DND-41 (cell line): ENCODE measurements at regions not wholly inside any gene's neighbourhood (a gene's known extent, or its start where the extent isn't known, plus 50 kb on each side); places are given as distances from the start of the nearest gene placed in this dataset.
A peak's percentile ranks its signal among the peaks of the same experiment; 100 is the strongest.
"Not testable (repeated sequence)": the region's sequence is repeated elsewhere in the genome, so short reads cannot be mapped to it uniquely, and the experiment has no call there.

Experiments used
- ATAC-seq: fragments of 200-7000 bp; cut with Tn5 transposase; 3 replicates; pipeline ENCODE4 v1.9.1; 2021; ENCODE audit warnings: low read depth; ENCODE audit not compliant: insufficient read depth
- DNase-seq: peaks from one replicate; pipeline ENCODE4 v3.0.0-alpha.2; 2020
- H2AFZ ChIP-seq: 2 replicates; pipeline ENCODE4 v1.6.0; 2012; ENCODE audit warnings: low read depth, low read length
- H3K27ac ChIP-seq: 2 replicates; pipeline ENCODE4 v1.5.1; 2012; ENCODE audit warnings: low read length, inconsistent platforms
- H3K27me3 ChIP-seq: fragments of 200-600 bp; sonication (generic); 2 replicates; pipeline ENCODE4 v1.6.0; 2012; ENCODE audit warnings: low read length, mild to moderate bottlenecking, inconsistent platforms; ENCODE audit not compliant: insufficient read depth, poor library complexity
- H3K36me3 ChIP-seq: 2 replicates; pipeline ENCODE4 v1.5.1; 2012; ENCODE audit warnings: low read length, inconsistent platforms; ENCODE audit not compliant: insufficient read depth
- H3K4me1 ChIP-seq: 2 replicates; pipeline ENCODE4 v1.5.1; 2012; ENCODE audit warnings: mild to moderate bottlenecking, low read length; ENCODE audit not compliant: insufficient read depth
- H3K4me2 ChIP-seq: 2 replicates; pipeline ENCODE4 v1.6.0; 2012; ENCODE audit warnings: mild to moderate bottlenecking, moderate library complexity, low read length, inconsistent platforms; ENCODE audit not compliant: insufficient read depth
- H3K4me3 ChIP-seq, 2 experiments: fragments of 200-600 bp in 1 of 2; shearing (Covaris generic) in 1 of 2; 2 replicates each; pipeline ENCODE4 v1.5.1; 2012 to 2016; ENCODE audit warnings: inconsistent platforms in 2 of 2, low read length in 2 of 2, mild to moderate bottlenecking in 2 of 2, low read depth in 1 of 2, moderate library complexity in 1 of 2
- H3K79me2 ChIP-seq: 2 replicates; pipeline ENCODE4 v1.6.0; 2012; ENCODE audit warnings: low read length, inconsistent platforms; ENCODE audit not compliant: insufficient read depth
- H3K9ac ChIP-seq: 2 replicates; pipeline ENCODE4 v1.6.0; 2012; ENCODE audit warnings: low read depth, mild to moderate bottlenecking, inconsistent platforms, low read length, moderate library complexity
- H3K9me3 ChIP-seq: 2 replicates; pipeline ENCODE4 v1.5.1; 2012; ENCODE audit warnings: low read length, moderate library complexity, mild to moderate bottlenecking, inconsistent platforms; ENCODE audit not compliant: insufficient read depth, severe bottlenecking
- H4K20me1 ChIP-seq: 2 replicates; pipeline ENCODE4 v1.6.0; 2012; ENCODE audit warnings: low read length; ENCODE audit not compliant: insufficient read depth
- CTCF ChIP-seq: IDR thresholded peaks from 2 replicates; pipeline ENCODE4 v1.5.1; 2012; ENCODE audit warnings: borderline replicate concordance, low read length, moderate library complexity, mild to moderate bottlenecking; ENCODE audit not compliant: poor library complexity, severe bottlenecking; ENCODE audit errors: extremely low read depth
- EZH2 ChIP-seq: IDR thresholded peaks from 3 replicates; pipeline ENCODE4 v1.6.1; 2012; ENCODE audit warnings: borderline replicate concordance, low read depth, mild to moderate bottlenecking, moderate library complexity, low read length, inconsistent platforms; ENCODE audit not compliant: severe bottlenecking

- TF ChIP-seq EZH2 (no peak), CTCF (peak; percentile 39)
- Histone ChIP-seq H3K9ac (no peak overlapping the region), H3K9me3 (no peaks in the 10 kb centered on the region), H2AFZ (no peak overlapping the region), H3K27ac (no peak overlapping the region), H3K4me2 (no peak overlapping the region), H3K4me1 (no peaks in the 10 kb centered on the region), H4K20me1 (no peaks in the 10 kb centered on the region), H3K36me3 (no peaks in the 10 kb centered on the region), H3K4me3 (no peak overlapping the region), H3K27me3 (no peaks in the 10 kb centered on the region), H3K79me2 (no peaks in the 10 kb centered on the region)
- peak; percentile 61; the same call in 1 of the 3 replicates for ATAC-seq
- no peak for DNase-seq
Observed at GRCh38 chr5:96175090-96175489, 213.4 kb upstream of the ELL2 start.

GRCh38 chr5:96173366-96173765, 211.7 kb upstream of the ELL2 start:
- Histone ChIP-seq H3K9me3 (no peaks in the 10 kb centered on the region), H3K9ac (no peak overlapping the region), H3K4me1 (no peaks in the 10 kb centered on the region), H3K79me2 (no peaks in the 10 kb centered on the region), H4K20me1 (no peaks in the 10 kb centered on the region), H3K4me3 (no peak overlapping the region), H3K27me3 (no peaks in the 10 kb centered on the region), H3K36me3 (no peaks in the 10 kb centered on the region), H3K4me2 (no peak overlapping the region), H2AFZ (no peak overlapping the region), H3K27ac (no peak overlapping the region)
- TF ChIP-seq CTCF: no peak
- TF ChIP-seq EZH2: no peak
- DNase-seq (no peak), ATAC-seq (no peak)

- no peak for DNase-seq
Observed at GRCh38 chr5:96172436-96172835, 210.8 kb upstream of the ELL2 start.

GRCh38 chr5:96171973-96172372, 210.3 kb upstream of the ELL2 start:
- H3K27me3 ChIP-seq, H3K79me2 ChIP-seq, H4K20me1 ChIP-seq, DNase-seq, H3K4me1 ChIP-seq, H3K9me3 ChIP-seq, H3K27ac ChIP-seq, H3K4me2 ChIP-seq, H3K9ac ChIP-seq, H2AFZ ChIP-seq, ATAC-seq, H3K4me3 ChIP-seq, H3K36me3 ChIP-seq: not testable (repeated sequence)

More at GRCh38 chr5:96172436-96172835, 210.8 kb upstream of the ELL2 start:
- Histone ChIP-seq H3K36me3 (no peaks in the 10 kb centered on the region), H3K79me2 (no peaks in the 10 kb centered on the region), H3K4me1 (no peaks in the 10 kb centered on the region), H3K9ac (no peak overlapping the region), H3K4me3 (no peak overlapping the region), H3K9me3 (no peaks in the 10 kb centered on the region), H3K4me2 (no peak overlapping the region), H3K27ac (no peak overlapping the region), H2AFZ (no peak overlapping the region), H4K20me1 (no peaks in the 10 kb centered on the region), H3K27me3 (no peaks in the 10 kb centered on the region)
- TF ChIP-seq CTCF (no peak), EZH2 (no peak)
- no peak for ATAC-seq

- not testable (repeated sequence) for H3K27ac ChIP-seq, H3K4me3 ChIP-seq, H2AFZ ChIP-seq, H3K9ac ChIP-seq, H3K9me3 ChIP-seq, DNase-seq, H3K4me2 ChIP-seq, ATAC-seq, H3K27me3 ChIP-seq, H3K4me1 ChIP-seq, H3K36me3 ChIP-seq, H4K20me1 ChIP-seq, H3K79me2 ChIP-seq
Observed at GRCh38 chr5:96170481-96171125, 209.0 kb upstream of the ELL2 start.

GRCh38 chr5:96168833-96169232, 207.2 kb upstream of the ELL2 start:
- not testable (repeated sequence) for H4K20me1 ChIP-seq, H3K79me2 ChIP-seq, H3K36me3 ChIP-seq, ATAC-seq, H3K9me3 ChIP-seq, H3K4me2 ChIP-seq, H3K9ac ChIP-seq, H3K27me3 ChIP-seq, H3K27ac ChIP-seq, H2AFZ ChIP-seq, DNase-seq, H3K4me1 ChIP-seq, H3K4me3 ChIP-seq
